NCI-H226 (cell line): ENCODE measurements at regions not wholly inside any gene's neighbourhood (a gene's known extent, or its start where the extent isn't known, plus 50 kb on each side); places are given as distances from the start of the nearest gene placed in this dataset.
"Not testable (repeated sequence)": the region's sequence is repeated elsewhere in the genome, so short reads cannot be mapped to it uniquely, and the experiment has no call there.

Source experiments
- DNase-seq: peaks from one replicate; pipeline ENCODE4 v3.0.0-alpha.2; 2015

DNA sequence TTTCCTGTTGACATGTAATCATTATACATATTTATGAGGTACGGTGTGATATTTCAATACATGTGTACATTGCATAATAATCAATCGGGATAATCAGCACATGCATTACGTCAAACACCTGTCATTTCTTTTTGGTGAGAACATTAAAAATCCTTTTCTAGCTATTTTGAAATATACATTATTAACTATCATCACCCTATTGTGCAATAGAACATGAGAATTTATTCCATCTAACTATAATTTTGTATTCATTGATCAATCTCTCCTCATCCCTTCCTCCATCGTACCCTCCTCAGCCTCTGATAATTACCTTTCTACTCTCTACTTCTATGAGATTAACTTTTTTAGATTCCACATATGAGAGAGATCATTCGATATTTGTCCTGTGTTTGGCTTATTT, 170.9 kb upstream of the GHR start:
- no peak for DNase-seq

DNA sequence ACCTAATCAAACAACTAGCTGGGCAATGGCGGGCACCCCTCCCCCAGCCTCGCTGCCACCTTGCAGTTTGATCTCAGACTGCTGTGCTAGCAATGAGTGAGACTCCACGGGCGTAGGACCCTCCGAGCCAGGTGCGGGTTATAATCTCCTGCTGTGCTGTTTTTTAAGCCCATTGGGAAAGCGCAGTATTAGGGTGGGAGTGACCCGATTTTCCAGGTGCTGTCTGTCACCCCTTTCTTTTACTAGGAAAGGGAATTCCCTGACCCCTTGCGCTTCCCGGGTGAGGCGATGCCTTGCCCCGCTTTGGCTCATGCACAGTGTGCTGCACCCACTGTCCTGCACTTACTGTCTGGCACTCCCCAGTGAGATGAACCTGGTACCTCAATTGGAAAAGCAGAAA, 163.3 kb upstream of the GHR start:
- not testable (repeated sequence) for DNase-seq

DNA sequence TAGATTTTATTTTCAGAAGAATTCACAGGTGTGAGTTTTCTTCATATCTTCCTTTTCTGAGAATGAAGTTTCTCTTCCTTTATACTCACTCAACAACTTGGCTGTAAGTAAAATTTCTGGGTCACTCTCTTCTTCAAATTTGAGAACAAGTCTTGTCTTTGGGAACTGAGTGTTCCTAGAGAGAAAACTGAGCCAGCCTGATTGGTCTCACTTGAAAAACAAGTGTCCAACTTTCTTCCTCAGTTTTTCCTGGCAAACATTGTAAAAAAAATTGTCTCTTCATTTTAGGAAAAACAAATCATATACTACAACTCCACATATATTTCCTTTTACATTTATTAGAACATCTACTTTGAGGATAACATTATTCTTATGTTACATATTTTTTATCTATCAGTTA, 156.1 kb upstream of the GHR start:
- no peak for DNase-seq

DNA sequence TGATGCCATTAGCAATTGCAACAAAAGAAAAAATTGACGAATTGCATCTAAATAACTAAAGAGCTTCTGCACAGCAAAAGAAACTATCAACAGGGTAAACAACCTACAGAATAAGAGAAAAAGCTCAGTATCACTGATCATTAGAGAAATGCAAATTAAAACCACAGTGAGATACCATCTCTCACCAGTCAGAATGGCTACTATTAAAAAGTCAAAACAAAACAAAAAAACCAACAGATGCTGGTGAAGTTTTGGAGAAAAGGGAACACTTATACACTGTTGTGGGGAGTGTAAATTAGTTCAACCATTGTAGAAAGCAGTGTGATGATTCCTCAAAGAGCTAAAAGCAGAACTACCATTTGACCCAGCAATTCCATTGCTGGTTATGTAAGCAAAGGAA, 155.1 kb upstream of the GHR start:
- DNase-seq, result not testable (repeated sequence)

DNA sequence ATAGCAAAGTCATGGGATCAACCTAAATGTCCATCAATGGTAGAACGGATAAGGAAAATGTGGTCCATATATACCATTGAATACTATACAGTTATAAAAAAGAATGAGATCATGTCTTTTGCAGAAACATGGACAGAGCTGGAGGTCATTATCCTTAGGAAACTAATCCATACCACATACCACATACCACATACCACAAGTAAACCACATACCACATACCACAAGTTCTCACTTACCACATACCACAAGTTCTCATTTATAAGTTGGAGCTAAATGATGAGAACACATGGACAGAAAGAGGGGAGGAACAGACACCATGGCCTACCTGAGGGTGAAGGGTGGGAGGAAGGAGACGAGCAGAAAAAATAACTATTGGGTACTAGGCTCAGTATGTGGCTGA, 154.6 kb upstream of the GHR start:
- DNase-seq, result peak; percentile 2

DNA sequence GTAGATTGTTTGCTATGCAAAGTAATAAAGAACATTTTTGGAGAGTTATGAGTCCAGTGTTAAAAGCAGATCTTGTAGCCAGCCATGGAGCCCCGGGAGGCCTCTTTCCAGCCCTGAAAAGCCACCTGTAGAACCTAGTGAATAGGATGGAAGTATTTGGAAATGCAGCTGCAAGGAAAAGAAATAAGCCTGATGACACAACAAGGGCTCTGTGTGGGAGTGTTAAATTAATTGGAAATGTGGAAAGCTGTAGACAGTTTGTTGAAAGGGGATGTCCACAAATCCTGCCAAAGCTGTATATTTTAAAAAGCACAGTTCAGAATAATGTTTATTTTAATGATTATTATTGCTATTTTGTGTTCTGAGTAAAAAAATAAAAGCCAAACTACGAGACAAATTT, 152.5 kb upstream of the GHR start:
- no peak for DNase-seq

DNA sequence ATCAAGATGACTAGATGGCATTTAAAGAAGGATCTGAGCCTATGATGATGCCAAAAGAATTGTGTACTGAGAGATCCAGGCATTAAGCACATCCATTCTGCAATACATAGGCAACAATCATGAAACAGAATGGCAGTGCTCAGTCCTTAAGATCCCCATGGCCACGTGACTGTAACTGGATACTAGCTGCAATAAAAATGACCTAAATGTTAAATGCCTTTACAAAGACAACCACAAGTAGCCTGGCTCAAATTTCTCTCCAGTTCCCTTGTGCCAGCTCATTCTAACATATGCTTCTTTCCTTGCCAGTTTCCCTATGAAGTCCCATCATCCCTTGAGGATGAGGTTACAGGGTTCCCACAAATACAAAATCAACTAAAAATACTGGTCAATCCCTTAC, 148.3 kb upstream of the GHR start:
- no peak for DNase-seq

DNA sequence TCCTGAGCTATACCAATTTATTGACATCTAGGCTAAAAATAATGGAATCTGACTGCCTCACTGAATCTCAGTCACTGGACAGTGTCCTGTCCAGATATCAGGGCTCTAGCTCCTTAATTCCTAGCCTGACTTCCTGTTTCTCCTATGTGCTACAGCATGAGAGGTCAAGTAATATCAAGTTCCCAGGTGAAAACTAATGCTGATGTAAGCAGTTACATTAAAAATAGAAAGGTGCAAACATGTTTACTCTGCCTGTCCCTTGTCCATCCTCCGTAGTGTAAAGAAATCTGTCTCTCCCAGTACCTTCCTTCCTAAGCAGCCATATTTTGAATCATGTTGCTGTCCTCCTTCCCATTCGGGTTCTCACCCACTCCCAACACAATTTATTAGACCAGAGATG, 145.9 kb upstream of the GHR start:
- no peak for DNase-seq

DNA sequence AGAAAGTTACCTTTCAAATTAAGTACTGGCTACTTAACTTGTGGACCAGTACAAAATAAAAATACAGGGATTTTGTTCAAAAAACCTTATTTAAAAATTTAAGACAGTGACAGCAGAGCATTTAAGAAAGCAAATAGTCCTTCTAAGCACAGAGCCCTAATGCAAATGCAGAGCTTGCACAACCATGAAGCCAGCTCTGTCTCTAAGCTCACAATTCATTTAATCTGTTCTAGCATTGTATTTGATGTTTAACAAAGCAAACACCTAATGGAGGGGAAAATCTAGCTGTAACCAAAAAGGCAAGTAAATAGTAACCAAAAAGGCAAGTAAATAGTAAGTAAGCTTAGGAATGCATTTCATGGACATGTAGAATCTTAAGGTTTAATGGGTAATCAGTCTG, 138.7 kb upstream of the GHR start:
- no peak for DNase-seq

DNA sequence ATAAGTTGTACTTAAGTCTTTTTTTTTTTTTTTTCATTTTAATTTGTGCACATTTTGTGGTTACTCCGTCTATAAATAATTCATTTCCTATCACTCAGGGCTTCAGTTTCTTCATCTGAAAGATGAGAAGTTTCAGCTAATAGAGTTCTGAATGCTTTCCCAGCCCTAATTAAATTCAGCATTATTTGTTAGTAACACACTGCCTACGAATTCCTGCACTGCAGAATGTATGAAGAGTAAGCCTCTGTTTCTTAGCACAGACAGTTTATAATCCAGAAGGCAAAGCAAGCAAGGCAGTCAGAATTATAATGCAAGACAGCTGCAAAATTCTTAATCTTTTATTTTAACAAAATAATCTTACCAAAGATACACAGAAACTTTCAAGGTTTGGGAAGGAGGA, 138.0 kb upstream of the GHR start:
- no peak for DNase-seq

DNA sequence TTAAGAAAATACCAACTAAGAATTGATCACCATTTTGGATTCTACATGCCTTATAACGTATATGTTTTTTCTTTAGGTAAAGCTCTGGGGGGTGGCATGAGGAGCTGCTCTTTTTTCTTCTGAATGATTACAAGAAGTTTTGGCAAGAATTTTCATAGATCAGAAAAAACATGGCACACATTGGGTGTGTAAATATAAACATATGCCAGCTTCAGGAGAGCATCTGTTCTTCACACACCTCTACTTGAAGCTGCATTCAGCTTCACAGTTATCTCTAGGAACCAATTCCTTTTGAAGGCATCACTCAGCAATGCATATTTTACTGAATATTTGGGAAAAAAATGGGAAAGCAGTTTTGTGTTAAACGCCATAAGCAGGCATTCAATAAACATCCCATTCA, 122.7 kb upstream of the GHR start:
- DNase-seq, result no peak

DNA sequence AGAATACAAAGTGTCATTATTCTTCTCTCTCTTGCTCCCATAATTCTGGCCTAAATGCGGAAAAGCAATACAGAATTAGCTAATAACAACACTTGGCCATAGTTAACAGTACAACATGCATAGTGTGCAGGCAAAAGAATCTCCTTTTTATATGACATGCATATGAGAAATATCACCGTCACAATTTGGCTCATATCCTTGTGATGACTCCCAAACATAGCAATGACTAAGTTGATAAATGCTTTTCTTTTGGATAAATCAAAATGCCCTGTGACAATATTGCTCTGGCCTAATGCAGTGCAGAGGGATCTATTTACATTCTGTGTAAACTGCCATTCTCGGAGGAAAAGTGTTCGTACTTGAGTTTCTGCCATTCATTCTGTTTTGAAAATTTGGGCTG, 121.9 kb upstream of the GHR start:
- no peak for DNase-seq

DNA sequence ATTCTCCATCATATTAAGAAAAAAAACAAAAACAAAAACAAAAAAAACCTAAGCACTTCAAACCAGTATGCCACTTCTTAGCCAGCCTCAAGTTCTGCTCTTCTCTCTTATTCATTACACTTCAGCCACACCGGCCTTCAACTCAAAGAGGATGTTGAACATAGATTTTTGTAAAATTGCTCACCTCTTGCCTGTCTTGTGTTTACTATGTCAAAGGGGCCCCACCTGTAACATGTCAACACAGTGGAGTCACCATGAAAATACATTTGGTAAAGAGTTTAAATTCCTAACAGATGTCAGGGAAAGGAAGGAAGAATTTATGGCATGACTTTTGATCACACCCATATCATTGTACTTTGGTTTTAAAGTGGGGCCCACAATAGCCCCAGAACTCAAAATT, 121.1 kb upstream of the GHR start:
- no peak for DNase-seq

DNA sequence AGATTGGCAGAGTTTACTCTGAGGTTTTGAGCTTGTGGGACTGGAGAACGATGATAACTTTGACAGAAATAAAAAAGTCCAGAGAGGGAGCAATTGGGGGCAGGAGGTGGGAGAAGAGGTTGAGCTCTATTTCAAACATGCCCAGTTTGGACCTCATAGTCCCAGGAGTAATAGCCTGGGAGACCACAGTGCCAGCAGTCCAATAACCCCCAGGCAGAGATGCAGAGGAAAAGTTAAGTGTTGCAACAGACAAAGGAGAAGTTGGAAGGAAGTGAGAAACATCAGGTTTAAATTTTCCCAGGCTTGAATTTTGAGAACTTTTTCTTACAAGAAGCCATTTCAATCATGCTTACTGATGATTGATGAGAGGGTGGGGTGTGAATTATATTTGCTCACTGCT, 117.0 kb upstream of the GHR start:
- DNase-seq, result no peak

DNA sequence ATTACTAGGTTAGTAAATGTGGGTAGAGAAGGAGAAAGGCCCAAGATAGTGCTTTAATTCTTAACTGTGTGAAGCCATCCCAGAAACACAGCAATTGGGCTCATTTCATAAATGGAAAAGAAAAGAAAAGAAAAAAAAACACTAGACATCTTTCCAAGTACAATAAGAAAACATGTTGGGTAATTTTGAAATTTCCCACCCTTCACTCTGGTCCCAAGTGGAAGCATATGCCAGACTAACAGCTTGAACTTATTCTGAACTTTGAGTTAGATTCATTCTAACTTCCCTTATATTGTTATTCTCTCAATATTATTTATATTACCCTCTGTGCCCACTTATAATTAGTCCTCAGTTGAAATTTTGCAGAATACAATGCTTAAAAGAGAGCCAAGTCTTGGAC, 113.4 kb upstream of the GHR start:
- DNase-seq, result no peak

DNA sequence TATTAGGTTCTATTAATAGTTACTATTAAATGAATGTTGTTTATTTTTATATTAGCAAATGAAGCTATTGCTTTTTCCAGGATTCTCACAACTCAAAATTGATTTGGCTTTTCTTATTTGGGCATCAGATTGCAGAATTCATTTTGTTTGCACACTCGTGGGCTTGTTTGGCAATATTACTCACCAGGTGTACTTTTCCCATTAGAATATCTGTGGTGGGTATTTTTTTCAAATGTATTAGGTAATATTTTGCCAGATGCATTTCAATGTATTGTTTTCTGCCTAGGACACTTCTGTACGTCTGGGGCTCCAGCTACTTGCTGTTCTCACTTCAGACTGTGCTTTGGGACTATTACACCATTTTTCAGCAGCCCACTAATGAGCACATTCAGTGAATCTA, 108.0 kb upstream of the GHR start:
- no peak for DNase-seq

DNA sequence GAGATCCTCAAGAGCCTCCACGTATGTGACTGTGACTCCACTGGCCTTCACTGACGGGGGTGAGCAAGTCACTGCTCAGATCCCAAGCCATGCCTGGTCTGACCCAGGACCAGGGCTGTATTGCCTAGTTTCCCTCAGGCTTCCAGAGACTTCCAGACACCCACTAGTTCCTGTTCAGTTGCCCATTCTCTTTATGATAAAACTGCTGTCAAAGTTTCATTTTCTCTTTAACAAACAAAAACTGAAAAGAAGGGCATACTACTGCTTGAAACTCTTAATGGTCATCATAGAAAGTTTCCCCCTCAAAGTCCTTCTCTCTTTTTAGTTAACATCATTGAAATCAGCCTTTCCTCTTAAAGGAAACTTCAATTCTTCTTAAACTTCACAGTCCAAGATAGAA, 105.7 kb upstream of the GHR start:
- no peak for DNase-seq

DNA sequence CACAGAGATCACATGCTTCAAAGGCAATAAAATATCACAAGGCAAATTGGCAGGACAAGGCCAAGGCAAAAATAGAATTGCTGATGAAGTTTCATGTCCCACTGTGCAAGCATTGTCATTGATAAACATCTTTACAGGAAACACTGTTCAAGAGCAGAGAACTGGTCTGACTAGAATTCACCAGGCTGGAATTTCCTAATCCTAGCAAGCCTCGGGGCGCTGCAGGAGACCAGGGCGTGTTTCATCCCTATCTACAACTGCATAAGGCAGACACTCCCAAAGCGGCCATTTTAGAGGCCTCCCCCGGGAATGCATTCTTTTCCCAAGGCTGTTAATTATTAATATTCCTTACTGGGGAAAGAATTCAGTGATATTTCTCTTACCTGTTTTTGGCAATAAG, 103.7 kb upstream of the GHR start:
- DNase-seq, result not testable (repeated sequence)

DNA sequence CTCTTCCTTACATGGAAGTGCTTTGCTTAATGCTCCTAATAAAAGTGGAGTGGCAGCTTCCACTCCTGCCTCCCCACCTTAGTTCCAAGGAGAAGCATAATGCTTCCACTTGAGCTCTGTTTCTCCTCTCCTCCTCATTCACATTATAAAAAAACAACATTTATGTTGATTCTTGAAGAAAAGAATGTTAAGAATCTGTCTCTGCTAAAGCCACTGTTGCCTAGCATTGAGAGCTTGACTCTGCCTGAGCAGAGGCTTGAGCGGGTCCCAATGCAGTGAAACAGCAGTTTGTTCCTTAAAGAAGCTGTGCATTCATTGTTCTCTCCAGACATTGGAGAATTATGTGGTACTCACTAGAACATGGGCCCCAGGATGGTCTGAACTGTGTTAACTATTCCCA, 101.5 kb upstream of the GHR start:
- DNase-seq, result no peak

DNA sequence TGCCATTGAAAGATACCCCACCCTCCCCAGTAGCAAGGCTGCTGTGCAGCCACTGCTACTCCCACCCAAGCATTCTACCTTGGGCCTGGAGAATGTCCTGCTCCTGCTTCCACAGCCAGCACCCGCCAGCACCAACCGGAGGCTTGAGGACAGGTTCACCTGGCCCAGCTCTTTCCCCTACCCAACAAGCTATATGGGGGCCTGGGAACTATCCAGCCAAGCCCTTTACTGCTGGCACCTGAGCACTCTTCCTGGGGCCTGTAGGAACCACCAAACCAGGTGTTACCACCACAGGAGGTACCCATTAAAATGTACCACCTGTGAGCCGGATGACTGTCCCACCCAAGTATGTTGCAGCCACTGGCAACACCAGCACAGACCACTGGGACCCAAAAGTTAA, 86.1 kb upstream of the GHR start:
- no peak for DNase-seq

DNA sequence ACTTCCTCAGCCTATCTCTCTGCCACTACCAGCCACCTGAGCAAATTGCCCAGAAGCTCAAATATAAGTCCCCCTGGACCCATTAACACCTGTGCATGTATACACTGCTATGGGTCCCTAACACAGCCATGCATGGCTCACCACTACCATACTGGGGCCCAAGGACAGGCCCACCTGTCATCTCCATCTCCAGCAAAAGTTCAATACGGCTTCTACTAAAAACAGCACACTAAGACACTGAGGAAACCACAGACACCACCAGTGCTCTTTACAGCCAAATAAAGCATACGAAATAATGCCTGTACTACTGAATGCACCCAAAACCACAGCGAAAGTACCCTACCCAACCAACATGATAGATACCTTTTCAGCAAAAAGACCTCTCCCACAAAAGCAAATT, 85.6 kb upstream of the GHR start:
- no peak for DNase-seq

DNA sequence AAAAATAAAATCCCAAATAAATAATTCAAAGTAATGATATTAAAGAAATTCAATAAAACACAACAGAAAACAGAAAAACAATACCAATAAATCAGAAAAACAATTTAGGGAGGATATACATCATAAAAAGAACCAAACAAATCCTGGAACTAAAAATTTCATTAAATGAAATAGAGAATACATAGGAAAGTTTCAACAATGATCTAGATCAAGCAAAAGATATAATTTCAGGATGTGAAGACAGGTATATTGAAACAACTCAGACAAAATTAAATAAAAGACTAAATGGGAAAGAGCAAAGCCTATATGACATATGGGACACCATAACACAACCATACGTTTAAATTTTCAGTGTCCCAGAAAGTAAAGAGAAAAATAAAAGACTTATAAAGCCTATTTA, 85.1 kb upstream of the GHR start:
- no peak for DNase-seq

DNA sequence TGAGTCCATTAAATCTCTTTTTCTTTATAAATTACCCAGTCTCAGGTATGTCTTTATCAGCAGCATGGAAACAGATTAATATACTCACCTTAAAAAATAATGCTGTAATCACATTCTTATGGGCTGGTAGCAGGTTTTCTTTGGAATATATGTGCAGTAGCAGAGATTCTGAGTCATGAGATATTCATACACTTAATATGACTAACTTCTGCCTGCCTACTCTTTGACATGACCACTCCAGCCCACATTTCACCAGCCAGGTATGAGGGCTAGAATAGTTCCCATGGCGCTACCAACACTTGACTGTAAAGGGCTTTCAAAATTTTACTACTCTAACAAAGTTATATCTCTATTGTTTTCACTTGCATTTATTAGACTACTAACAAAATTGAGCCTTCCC, 74.1 kb upstream of the GHR start:
- peak; percentile 9 for DNase-seq

DNA sequence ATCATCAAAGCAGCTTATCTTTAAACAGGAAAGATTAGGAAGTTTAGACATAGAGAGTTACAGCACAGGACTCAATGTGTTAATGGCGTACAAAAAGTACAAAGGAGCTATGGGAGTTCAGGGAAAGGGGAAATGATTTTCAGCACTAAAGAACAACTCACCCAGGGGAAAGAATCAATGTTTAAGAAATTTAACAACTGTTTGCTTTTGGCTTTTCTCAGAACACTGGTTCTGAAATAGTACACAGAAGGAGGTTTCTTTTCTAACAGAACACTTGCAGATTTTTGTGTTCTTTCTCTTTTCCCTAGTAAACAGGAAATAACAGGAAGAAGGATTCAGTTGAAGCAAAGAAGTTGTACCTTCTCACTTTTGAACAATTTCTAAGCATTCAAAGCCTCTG, 71.3 kb upstream of the GHR start:
- DNase-seq, result no peak

DNA sequence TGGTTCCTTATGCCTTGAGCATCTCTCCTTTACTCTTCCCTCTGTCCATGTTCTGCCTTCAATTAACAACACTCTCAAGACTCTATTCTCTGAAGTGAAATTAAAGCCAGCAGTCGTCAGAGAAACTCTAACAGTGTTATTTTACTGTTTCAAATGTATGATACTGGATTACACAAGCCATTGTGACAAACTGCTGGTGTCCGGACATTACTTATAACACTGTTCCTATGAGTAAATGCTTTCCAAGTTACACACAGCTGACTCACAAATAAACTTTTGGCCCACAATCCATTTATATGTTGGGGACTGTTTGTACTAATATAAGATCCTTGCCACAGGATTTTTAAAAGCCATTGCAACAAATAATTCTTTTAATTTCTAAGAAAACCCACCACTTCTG, 63.2 kb upstream of the GHR start:
- no peak for DNase-seq

DNA sequence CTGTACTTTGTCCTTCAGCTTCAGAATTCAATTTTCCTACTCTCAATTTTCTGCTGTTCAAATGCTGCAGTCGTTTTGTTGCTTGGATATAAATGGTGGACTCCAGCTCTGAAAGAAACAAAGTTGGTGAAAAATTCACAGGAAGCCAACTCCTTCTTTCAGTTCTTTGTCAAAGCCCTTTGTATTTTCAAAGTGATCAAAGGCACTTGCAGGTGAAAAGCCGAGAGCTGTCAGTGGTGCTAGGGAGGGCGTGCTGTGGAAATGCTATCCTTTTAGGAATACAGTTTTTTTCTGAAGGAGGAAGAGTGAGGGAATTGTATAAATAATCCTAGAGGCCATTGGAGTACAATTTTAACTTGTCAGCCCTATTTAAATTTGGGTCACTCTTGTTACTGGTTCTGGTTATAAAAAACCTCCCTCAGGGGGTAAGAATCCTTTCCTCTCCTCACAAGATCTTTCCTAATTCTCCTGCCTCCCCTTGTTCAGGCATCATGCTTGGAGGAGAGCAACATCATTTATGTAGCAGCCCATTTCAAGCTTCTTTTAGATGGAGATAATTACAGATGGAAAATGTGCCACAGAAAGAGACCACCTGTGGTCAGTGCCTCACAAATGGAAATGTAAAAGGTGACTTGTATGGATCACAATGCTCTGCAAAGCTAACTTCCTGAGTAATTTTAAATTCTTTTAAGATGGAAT, 62.5 kb upstream of the GHR start:
- DNase-seq, result no peak
